ENCODE measurements at regions not wholly inside any gene's neighbourhood (a gene's known extent, or its start where the extent isn't known, plus 50 kb on each side); places are given as distances from the start of the nearest gene placed in this dataset.

DNA sequence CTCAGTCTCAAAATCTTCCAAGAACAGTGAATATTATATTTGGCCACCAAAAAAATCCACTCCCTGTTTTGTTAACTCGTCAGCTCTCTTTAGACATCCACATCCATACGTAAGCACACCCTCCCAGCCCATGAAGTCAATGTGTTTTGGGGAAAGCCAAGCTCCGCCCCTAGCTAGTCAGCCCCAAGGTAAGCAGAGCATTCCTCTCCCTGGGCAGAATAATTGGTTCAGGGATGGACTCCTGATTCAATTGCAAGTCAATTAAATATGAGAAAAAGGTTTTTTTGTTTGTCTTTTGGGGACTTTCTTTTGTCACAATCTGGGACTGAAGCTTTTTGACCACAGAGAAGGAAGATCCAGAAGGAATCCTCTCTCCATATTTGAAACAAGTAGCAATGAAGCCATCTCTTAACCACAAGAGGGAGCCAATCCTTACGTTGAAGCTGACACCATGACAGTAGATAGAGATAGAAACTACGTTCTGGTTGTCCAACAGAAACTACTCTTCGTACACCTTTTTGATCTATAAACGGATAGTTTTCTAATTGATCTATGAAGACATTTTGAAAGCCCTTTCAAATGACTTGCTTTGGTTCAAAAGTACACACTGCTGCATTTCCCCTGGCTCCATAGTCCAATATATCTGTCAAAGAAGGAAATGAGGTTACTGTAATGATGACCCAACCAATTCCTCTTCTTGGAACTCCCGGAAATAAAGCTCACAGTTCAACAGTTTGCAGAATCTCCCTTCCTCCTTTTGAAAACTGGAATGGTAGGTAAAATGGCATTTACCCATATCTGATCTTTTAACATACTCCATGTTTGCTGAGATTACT, 166.4 kb downstream of the TLE1 start:
- peak; percentile 70 for DNase-seq (ENCODE audit: low read depth)
- peak; percentile 78 for TF ChIP-seq CTCF (IDR thresholded peaks at IDR 0.05; ENCODE audit: insufficient read depth, low read depth, low read length, missing control alignments)
- no peak overlapping the region for H3K4me3 ChIP-seq (ENCODE audit: low read length)

GRCh38 chr9:81521892-81522291, 167.5 kb downstream of the TLE1 start:
- no peak overlapping the region for H3K4me3 ChIP-seq (ENCODE audit: low read length)
- peak; percentile 15 for DNase-seq (ENCODE audit: low read depth)
- no peak for TF ChIP-seq CTCF (IDR thresholded peaks at IDR 0.05; ENCODE audit: insufficient read depth, low read depth, low read length, missing control alignments)

DNA sequence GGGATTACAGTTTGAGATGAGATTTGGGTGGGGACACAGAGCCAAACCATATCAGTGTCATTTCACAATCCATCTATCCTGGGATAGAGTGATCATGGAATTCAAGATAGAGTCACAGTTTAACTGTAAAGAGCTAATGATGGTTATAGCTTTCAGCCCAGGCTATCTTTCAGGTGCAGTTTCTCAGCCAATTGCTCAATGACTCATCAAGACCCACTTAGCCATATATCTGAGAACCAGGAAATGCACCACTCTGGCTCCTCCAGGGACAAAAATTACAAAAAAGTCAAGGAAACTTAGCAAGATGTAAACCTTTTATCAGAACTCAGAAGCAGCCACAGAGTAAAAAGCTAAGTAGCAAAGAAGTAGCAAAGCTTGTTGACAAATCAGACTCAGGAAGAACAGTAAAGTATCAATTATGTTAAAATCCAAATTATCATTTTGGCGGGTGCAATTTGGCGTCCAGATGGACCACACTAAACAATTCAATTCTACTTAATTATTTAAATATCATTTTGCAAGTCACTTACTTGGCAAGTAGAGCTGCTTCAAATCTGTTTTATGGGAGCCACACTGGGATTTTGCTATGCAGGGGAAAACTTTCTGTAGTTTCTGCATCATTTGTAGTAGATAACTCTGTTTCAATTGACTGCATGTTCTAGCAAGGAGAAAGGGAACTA, 169.4 kb downstream of the TLE1 start:
- DNase-seq (ENCODE audit: low read depth): no peak
- TF ChIP-seq CTCF (IDR thresholded peaks at IDR 0.05; ENCODE audit: insufficient read depth, low read depth, low read length, missing control alignments): no peak

DNA sequence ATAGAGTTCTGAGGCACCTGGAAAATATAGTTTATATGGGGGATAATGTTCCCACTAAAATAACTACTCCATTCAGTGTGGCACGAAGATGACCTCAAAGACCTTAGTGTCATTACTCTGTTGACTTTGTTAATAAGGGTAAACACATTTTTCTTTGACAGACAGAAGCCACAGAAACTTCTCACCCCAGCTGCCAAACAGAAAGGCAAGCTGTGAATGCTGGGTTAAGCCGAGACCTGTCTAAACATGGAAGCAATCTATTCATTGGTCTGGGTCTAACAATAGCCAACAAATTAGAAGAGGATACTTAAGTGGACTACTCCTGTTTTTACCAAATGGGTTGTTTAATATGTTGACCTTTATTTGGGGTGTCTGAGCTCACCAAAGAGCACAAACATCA, 171.4 kb downstream of the TLE1 start:
- H3K4me3 ChIP-seq (ENCODE audit: low read length): no peak overlapping the region
- no peak for TF ChIP-seq CTCF (IDR thresholded peaks at IDR 0.05; ENCODE audit: insufficient read depth, low read depth, low read length, missing control alignments)
- no peak for DNase-seq (ENCODE audit: low read depth)

More for the DNA sequence above, 169.4 kb downstream of the TLE1 start:
- no peak overlapping the region for H3K4me3 ChIP-seq (ENCODE audit: low read length)

GRCh38 chr9:81513059-81513458, 176.3 kb downstream of the TLE1 start:
- no peak overlapping the region for H3K4me3 ChIP-seq (ENCODE audit: low read length)
- peak; percentile 41 for DNase-seq (ENCODE audit: low read depth)
- no peak for TF ChIP-seq CTCF (IDR thresholded peaks at IDR 0.05; ENCODE audit: insufficient read depth, low read depth, low read length, missing control alignments)

DNA sequence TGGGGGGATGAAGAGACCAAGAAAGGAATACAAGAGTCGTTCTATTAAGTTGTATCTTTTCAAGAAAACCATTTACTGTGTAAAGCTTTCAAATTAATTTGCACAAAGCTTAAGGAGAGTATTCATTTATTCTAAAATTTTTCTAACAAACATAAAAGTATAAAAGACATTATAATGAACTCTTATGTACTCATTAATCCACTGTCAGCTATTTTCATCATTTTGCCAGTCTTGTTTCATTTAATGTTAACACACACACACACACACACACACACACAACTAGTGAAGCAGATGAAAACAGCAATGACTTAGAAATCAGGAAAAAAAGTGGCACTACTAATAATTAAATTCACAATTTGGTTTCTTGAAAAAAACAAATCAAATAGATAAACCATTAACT, 176.7 kb downstream of the TLE1 start:
- DNase-seq (ENCODE audit: low read depth): no peak
- no peak for TF ChIP-seq CTCF (IDR thresholded peaks at IDR 0.05; ENCODE audit: insufficient read depth, low read depth, low read length, missing control alignments)
- no peak overlapping the region for H3K4me3 ChIP-seq (ENCODE audit: low read length)
